ENCODE measurements at regions not wholly inside any gene's neighbourhood (a gene's known extent, or its start where the extent isn't known, plus 50 kb on each side); places are given as distances from the start of the nearest gene placed in this dataset.
"Not testable (repeated sequence)": the region's sequence is repeated elsewhere in the genome, so short reads cannot be mapped to it uniquely, and the experiment has no call there.

- TF ChIP-seq POLR2A (IDR thresholded peaks at IDR 0.05), result not testable (repeated sequence)
- TF ChIP-seq, protein P1, sequence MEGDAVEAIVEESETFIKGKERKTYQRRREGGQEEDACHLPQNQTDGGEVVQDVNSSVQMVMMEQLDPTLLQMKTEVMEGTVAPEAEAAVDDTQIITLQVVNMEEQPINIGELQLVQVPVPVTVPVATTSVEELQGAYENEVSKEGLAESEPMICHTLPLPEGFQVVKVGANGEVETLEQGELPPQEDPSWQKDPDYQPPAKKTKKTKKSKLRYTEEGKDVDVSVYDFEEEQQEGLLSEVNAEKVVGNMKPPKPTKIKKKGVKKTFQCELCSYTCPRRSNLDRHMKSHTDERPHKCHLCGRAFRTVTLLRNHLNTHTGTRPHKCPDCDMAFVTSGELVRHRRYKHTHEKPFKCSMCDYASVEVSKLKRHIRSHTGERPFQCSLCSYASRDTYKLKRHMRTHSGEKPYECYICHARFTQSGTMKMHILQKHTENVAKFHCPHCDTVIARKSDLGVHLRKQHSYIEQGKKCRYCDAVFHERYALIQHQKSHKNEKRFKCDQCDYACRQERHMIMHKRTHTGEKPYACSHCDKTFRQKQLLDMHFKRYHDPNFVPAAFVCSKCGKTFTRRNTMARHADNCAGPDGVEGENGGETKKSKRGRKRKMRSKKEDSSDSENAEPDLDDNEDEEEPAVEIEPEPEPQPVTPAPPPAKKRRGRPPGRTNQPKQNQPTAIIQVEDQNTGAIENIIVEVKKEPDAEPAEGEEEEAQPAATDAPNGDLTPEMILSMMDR (IDR thresholded peaks at IDR 0.05), result not testable (repeated sequence)
These were observed 947.7 kb upstream of the TMEFF2 start for GRCh38 chr2:193142467-193142866.

Data from breast epithelium (tissue), 3 donors.